OCI-LY7 (cell line): ENCODE measurements at regions not wholly inside any gene's neighbourhood (a gene's known extent, or its start where the extent isn't known, plus 50 kb on each side); places are given as distances from the start of the nearest gene placed in this dataset.
"Not testable (repeated sequence)": the region's sequence is repeated elsewhere in the genome, so short reads cannot be mapped to it uniquely, and the experiment has no call there.

Source experiments
- BruUV-seq: library from RNA; stranded (reverse); fragments of 400-500 nt; replicated peaks from 2 replicates; lab custom pipeline; 2021; lab: Mats Ljungman, UMichigan
- CTCF ChIA-PET: fragments of 300-600 bp; sonication (Branson Sonifier 250); formaldehyde crosslinking; loops from one replicate; lab custom pipeline; 2022; ENCODE audit warnings: antibody characterized with exemption; ENCODE audit not compliant: unreplicated experiment; lab: Charles Lee
- POLR2A ChIA-PET: fragments of 300-600 bp; sonication (Branson Sonifier 250); formaldehyde crosslinking; loops from one replicate; lab custom pipeline; 2022; ENCODE audit warnings: antibody characterized with exemption; lab: Charles Lee
- DNase-seq: peaks from one replicate; pipeline ENCODE4 v3.0.0-alpha.2; 2015; ENCODE audit warnings: low spot score
- H2AFZ ChIP-seq: fragments of 200-600 bp; sonication (generic), shearing (Covaris generic); 2 replicates; pipeline ENCODE4 v1.6.1; 2014; ENCODE audit warnings: mild to moderate bottlenecking, antibody characterized with exemption, low read length, moderate library complexity
- H3K27ac ChIP-seq: fragments of 200-600 bp; sonication (generic); 2 replicates; pipeline ENCODE4 v1.5.1; 2014; ENCODE audit warnings: mixed run types, low read depth, mild to moderate bottlenecking, moderate library complexity, low read length, inconsistent platforms; ENCODE audit not compliant: poor library complexity, severe bottlenecking
- H3K36me3 ChIP-seq: fragments of 200-600 bp; sonication (generic); 2 replicates; pipeline ENCODE4 v1.6.1; 2014; ENCODE audit warnings: mild to moderate bottlenecking, antibody characterized with exemption, low read length, moderate library complexity, mixed read lengths; ENCODE audit not compliant: insufficient read depth
- H3K4me1 ChIP-seq: fragments of 200-600 bp; sonication (generic); 2 replicates; pipeline ENCODE4 v1.5.1; 2014; ENCODE audit warnings: mild to moderate bottlenecking, low read length; ENCODE audit not compliant: insufficient read depth, poor library complexity, severe bottlenecking
- H3K4me2 ChIP-seq: fragments of 200-600 bp; sonication (generic); 2 replicates; pipeline ENCODE4 v1.6.1; 2014; ENCODE audit warnings: mild to moderate bottlenecking, low read length
- H3K4me3 ChIP-seq: fragments of 200-600 bp; sonication (generic); 2 replicates; pipeline ENCODE4 v1.5.1; 2014; ENCODE audit warnings: mild to moderate bottlenecking, low read depth, low read length; ENCODE audit not compliant: poor library complexity, severe bottlenecking
- H3K79me2 ChIP-seq: fragments of 200-600 bp; sonication (generic); 2 replicates; pipeline ENCODE4 v1.6.1; 2016; ENCODE audit warnings: low read depth, mild to moderate bottlenecking, low read length, moderate library complexity, mixed read lengths; ENCODE audit not compliant: insufficient read depth
- H3K9me2 ChIP-seq: fragments of 200-600 bp; sonication (generic); 2 replicates; pipeline ENCODE4 v1.6.1; 2016; ENCODE audit warnings: mild to moderate bottlenecking, low read length, mixed read lengths; ENCODE audit not compliant: insufficient read depth
- H3K9me3 ChIP-seq: fragments of 200-600 bp; sonication (generic); 2 replicates; pipeline ENCODE4 v1.6.1; 2014; ENCODE audit warnings: mild to moderate bottlenecking, mixed run types, low read length, mixed read lengths
- H4K20me1 ChIP-seq: fragments of 200-600 bp; sonication (generic); 2 replicates; pipeline ENCODE4 v1.6.1; 2014; ENCODE audit warnings: mild to moderate bottlenecking, antibody characterized with exemption, low read length, moderate library complexity, mixed read lengths; ENCODE audit not compliant: insufficient read depth
- intact Hi-C: fragments of 100-400 bp; cut with micrococcal nuclease; formaldehyde crosslinking; loops from one replicate; pipeline ENCODE4 v1.10.0; 2022; ENCODE audit not compliant: unreplicated experiment

DNA sequence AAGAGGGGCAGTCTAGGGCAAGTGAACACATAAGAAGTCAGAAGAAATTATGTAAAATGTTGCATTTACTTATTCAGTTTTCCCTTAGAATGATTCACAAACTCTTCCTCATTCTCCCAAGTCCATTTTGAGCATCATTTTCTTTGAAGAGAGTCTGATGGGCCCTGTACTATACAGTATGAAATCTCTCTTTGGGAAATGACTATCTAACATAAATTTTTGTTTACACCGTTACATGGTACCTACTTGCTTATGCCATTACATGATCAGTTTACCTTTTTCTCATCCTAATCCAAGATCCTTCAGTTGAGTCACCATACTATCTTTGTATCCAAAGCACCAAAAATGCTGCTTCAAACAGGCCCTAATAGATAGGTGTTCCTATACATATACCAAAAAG lies 4774.4 kb upstream of the OR11H1 start:
- H3K79me2 ChIP-seq, intact Hi-C loops, H3K9me2 ChIP-seq, H3K4me2 ChIP-seq, H3K4me1 ChIP-seq, POLR2A ChIA-PET, H3K36me3 ChIP-seq, BruUV-seq, H3K4me3 ChIP-seq, H2AFZ ChIP-seq, DNase-seq, H4K20me1 ChIP-seq, H3K27ac ChIP-seq, CTCF ChIA-PET: not testable (repeated sequence)
- peaks cover 20% of the 10 kb centered on the region; the same call in 1 of the 2 replicates for H3K9me3 ChIP-seq

DNA sequence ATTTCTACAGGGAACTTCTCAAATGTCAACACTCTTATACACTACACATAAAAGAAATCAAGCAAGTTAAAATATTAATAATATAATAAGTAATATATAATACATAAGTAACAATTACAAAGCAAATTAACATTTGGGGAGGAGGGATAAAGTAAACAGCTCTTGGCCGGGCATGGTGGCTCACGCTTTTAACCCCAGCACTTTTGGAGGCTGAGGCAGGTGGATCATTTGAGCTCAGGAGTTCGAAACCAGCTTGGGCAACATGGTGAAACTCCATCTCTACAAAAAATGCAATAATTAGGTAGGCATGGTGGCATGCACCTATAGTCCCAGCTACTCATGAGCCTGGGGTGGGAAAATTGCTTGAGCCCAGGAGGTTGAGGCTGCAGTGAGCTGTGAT lies 4772.6 kb upstream of the OR11H1 start:
- H3K9me3 ChIP-seq = peaks cover 12% of the 10 kb centered on the region; the same call in 1 of the 2 replicates
- H4K20me1 ChIP-seq, H3K4me2 ChIP-seq, H2AFZ ChIP-seq, intact Hi-C loops, H3K27ac ChIP-seq, POLR2A ChIA-PET, BruUV-seq, DNase-seq, H3K4me3 ChIP-seq, H3K79me2 ChIP-seq, CTCF ChIA-PET, H3K9me2 ChIP-seq, H3K4me1 ChIP-seq, H3K36me3 ChIP-seq: not testable (repeated sequence)

DNA sequence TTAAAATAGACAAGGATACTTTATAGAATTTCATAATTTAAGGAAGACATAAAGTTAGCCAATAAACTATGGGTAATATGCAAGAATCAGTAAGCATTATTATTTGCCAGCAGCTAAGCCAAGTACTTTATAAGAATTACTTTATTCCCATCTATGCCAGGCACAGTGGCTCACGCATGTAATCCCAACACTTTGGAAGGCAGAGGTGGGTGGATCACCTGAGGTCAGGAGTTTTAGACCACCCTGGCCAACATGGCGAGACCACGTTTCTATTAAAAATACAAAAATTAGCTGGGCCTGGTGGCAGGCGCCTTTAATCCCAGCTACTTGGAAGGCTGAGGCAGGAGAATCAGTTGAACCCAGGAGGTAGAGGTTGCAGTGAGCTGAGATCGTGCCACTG lies 4767.6 kb upstream of the OR11H1 start:
- intact Hi-C loops, H3K36me3 ChIP-seq, H3K4me1 ChIP-seq, H4K20me1 ChIP-seq, H3K79me2 ChIP-seq, BruUV-seq, H2AFZ ChIP-seq, H3K27ac ChIP-seq, POLR2A ChIA-PET, H3K4me2 ChIP-seq, CTCF ChIA-PET, DNase-seq, H3K9me2 ChIP-seq, H3K4me3 ChIP-seq: not testable (repeated sequence)
- peaks cover 18% of the 10 kb centered on the region; the same call in 1 of the 2 replicates for H3K9me3 ChIP-seq

DNA sequence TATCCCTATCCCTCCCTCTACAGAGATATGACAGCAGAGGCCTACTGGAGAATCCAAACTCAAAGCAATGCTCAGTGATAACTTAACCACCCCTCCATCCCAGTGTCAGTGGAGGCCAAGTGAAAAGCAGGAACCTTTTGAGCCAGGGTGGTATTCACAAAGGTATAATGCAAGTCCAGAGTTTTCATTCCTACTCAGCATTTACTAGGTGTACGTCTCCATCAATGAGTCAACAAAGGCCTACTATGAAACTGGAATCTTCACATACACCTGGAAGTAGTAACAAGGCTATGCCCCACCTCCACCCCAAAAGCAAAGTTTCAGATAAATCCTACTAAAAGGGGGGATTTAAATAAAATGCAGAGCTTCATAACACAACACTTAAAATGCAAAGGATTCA lies 4761.7 kb upstream of the OR11H1 start:
- H3K4me2 ChIP-seq, intact Hi-C loops, DNase-seq, POLR2A ChIA-PET, BruUV-seq, CTCF ChIA-PET, H3K79me2 ChIP-seq, H3K27ac ChIP-seq, H3K9me2 ChIP-seq, H4K20me1 ChIP-seq, H3K4me3 ChIP-seq, H3K4me1 ChIP-seq, H3K36me3 ChIP-seq, H2AFZ ChIP-seq: not testable (repeated sequence)
- H3K9me3 ChIP-seq = peaks cover 15% of the 10 kb centered on the region

DNA sequence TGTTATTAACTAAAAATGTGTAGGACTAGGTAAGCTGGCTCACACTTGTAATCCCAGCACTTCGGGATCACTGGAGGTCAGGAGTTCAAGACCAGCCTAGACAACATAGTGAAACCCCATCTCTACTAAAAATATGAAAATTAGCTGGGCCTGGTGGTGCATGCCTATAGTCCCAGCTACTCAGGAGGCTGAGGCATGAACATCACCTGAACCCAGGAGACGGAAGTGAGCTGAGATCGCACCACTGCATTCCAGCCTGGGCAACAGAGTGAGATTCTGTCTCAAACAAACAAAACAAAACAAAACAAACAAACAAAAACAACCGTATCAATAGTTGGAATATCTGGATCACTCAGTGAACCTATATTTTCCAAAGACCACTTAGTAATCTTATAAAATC lies 4759.1 kb upstream of the OR11H1 start:
- H3K79me2 ChIP-seq, intact Hi-C loops, H3K4me2 ChIP-seq, H3K27ac ChIP-seq, CTCF ChIA-PET, BruUV-seq, DNase-seq, H3K9me2 ChIP-seq, H3K4me3 ChIP-seq, H3K4me1 ChIP-seq, H3K36me3 ChIP-seq, H4K20me1 ChIP-seq, H2AFZ ChIP-seq: not testable (repeated sequence)
- peaks cover 14% of the 10 kb centered on the region; the same call in 1 of the 2 replicates for H3K9me3 ChIP-seq
- POLR2A ChIA-PET = interaction anchor here (0.6 kb wide), 1 partner anchor 267 kb away, joined by 4 read pairs; no protein-coding TSS in a partner anchor

DNA sequence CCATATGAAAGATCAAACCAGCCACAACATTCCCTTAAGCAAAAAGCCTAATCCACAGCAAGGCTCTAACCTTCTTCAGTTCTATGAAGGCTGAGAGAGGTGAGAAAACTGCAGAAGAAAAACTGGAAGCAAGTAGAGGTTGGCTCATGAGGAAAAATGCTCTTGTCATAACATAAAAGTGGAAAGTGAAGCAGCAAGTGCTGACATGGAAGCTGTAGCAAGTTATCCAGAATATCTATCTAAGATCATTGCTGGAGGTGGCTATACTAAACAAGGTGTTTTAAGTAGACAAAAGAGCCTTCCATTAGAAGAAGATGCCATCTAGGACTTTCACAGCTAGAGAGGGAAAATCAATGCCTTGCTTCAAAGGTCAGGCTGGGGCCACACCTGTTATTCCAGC lies 4756.2 kb upstream of the OR11H1 start:
- H3K4me3 ChIP-seq, H4K20me1 ChIP-seq, H3K79me2 ChIP-seq, H2AFZ ChIP-seq, intact Hi-C loops, H3K4me2 ChIP-seq, POLR2A ChIA-PET, H3K9me2 ChIP-seq, H3K4me1 ChIP-seq, H3K36me3 ChIP-seq, H3K27ac ChIP-seq, CTCF ChIA-PET, DNase-seq, BruUV-seq: not testable (repeated sequence)
- H3K9me3 ChIP-seq = peaks cover 20% of the 10 kb centered on the region

DNA sequence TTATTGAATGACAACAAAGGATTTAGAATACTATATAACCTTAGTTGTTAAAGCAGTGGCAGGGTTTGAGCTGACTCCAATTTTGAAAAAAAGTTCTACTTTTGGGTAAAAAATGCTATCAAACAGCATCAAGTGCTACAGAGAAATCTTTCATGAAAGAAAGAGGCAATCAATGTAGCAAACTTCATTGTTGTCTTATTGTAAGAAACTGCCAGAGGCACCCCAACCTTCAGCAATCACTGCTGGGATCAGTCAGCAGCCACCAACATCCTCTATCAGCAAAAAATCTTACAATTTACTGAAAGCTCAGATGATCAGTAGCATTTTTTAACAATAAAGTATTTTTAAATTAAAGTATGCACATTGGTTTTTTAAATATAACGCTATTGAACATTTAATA lies 4754.7 kb upstream of the OR11H1 start:
- peaks cover 14% of the 10 kb centered on the region for H3K9me3 ChIP-seq
- H3K4me1 ChIP-seq, H3K27ac ChIP-seq, H3K4me3 ChIP-seq, H4K20me1 ChIP-seq, H3K4me2 ChIP-seq, H3K9me2 ChIP-seq, POLR2A ChIA-PET, BruUV-seq, H2AFZ ChIP-seq, DNase-seq, H3K36me3 ChIP-seq, intact Hi-C loops, H3K79me2 ChIP-seq, CTCF ChIA-PET: not testable (repeated sequence)
